Smooth muscle cell (in vitro differentiated cells): ENCODE measurements at regions not wholly inside any gene's neighbourhood (a gene's known extent, or its start where the extent isn't known, plus 50 kb on each side); places are given as distances from the start of the nearest gene placed in this dataset.

Experiments
- DNase-seq: peaks from one replicate; lab custom pipeline; 2025; ENCODE audit not compliant: unreplicated experiment; lab: John Stamatoyannopoulos, UW
- H2AFZ ChIP-seq: fragments of 200-600 bp; sonication (generic); 2 replicates; pipeline ENCODE4 v1.6.0; 2016; ENCODE audit warnings: antibody characterized with exemption, low read depth, mild to moderate bottlenecking
- H3F3A ChIP-seq: fragments of 200-600 bp; sonication (generic); 2 replicates; pipeline ENCODE4 v1.6.0; 2017; ENCODE audit warnings: antibody characterized with exemption, low read depth
- H3K27ac ChIP-seq: fragments of 200-600 bp; sonication (generic); 2 replicates; pipeline ENCODE4 v1.5.1; 2016; ENCODE audit warnings: low read depth, mild to moderate bottlenecking
- H3K27me3 ChIP-seq: fragments of 200-600 bp; sonication (generic); 2 replicates; pipeline ENCODE4 v1.6.1; 2016; ENCODE audit warnings: low read depth, mild to moderate bottlenecking
- H3K36me3 ChIP-seq: fragments of 200-600 bp; sonication (generic); 2 replicates; pipeline ENCODE4 v1.5.1; 2016; ENCODE audit warnings: low read depth
- H3K4me1 ChIP-seq: fragments of 200-600 bp; sonication (generic); 2 replicates; pipeline ENCODE4 v1.5.1; 2016; ENCODE audit warnings: low read depth
- H3K4me2 ChIP-seq: fragments of 200-600 bp; sonication (generic); 2 replicates; pipeline ENCODE4 v1.6.0; 2016; ENCODE audit warnings: mild to moderate bottlenecking
- H3K4me3 ChIP-seq: fragments of 200-600 bp; sonication (generic); 2 replicates; pipeline ENCODE4 v1.5.1; 2016; ENCODE audit warnings: mild to moderate bottlenecking
- H3K79me2 ChIP-seq: fragments of 200-600 bp; sonication (generic); 2 replicates; pipeline ENCODE4 v1.6.0; 2016; ENCODE audit warnings: low read depth, mild to moderate bottlenecking
- H3K9ac ChIP-seq: fragments of 200-600 bp; sonication (generic); 2 replicates; pipeline ENCODE4 v1.6.0; 2016; ENCODE audit warnings: low read depth
- H3K9me3 ChIP-seq: fragments of 200-600 bp; sonication (generic); replicated peaks from 2 replicates; pipeline ENCODE4 v1.5.1; 2016; ENCODE audit warnings: low read depth
- H4K20me1 ChIP-seq: fragments of 200-600 bp; sonication (generic); 2 replicates; pipeline ENCODE4 v1.6.0; 2016; ENCODE audit warnings: low read depth
- CTCF ChIP-seq: fragments of 200-600 bp; sonication (generic); IDR thresholded peaks from 2 replicates; pipeline ENCODE4 v1.5.1; 2017; ENCODE audit warnings: borderline replicate concordance, mild to moderate bottlenecking, antibody characterized with exemption; ENCODE audit not compliant: insufficient read depth, poor library complexity, severe bottlenecking
- whole genome bisulfite sequencing: methylation state at CpG from one replicate; pipeline ENCODE4 v1.1.7; 2016; ENCODE audit warnings: low lambda C conversion rate; 5-methylcytosine and 5-hydroxymethylcytosine counted together

- Histone ChIP-seq H3K4me2 (no peak overlapping the region), H3K27me3 (no peaks in the 10 kb centered on the region), H3K27ac (no peak overlapping the region), H3F3A (no peaks in the 10 kb centered on the region), H4K20me1 (no peaks in the 10 kb centered on the region), H3K4me3 (no peak overlapping the region), H3K79me2 (no peaks in the 10 kb centered on the region), H3K36me3 (no peaks in the 10 kb centered on the region), H3K4me1 (no peaks in the 10 kb centered on the region), H2AFZ (no peak overlapping the region), H3K9ac (no peak overlapping the region), H3K9me3 (no peaks in the 10 kb centered on the region)
- WGBS: 91% methylated on average over 1 of the region's 1 CpG
- DNase-seq: no peak
- no peak for TF ChIP-seq CTCF
These were observed 527.7 kb upstream of the CELF2 start for GRCh38 chr10:10489805-10490571.

GRCh38 chr10:10490581-10490980, 527.1 kb upstream of the CELF2 start:
- Histone ChIP-seq H3K9ac (no peak overlapping the region), H3K79me2 (no peaks in the 10 kb centered on the region), H3F3A (no peaks in the 10 kb centered on the region), H2AFZ (no peak overlapping the region), H3K27ac (no peak overlapping the region), H3K36me3 (no peaks in the 10 kb centered on the region), H3K4me1 (no peaks in the 10 kb centered on the region), H3K9me3 (no peaks in the 10 kb centered on the region), H3K4me3 (no peak overlapping the region), H4K20me1 (no peaks in the 10 kb centered on the region), H3K27me3 (no peaks in the 10 kb centered on the region), H3K4me2 (no peak overlapping the region)
- 40% methylated on average over 1 of the region's 1 CpG for WGBS
- no peak for DNase-seq
- TF ChIP-seq CTCF: no peak

- H3K79me2 ChIP-seq: no peaks in the 10 kb centered on the region
- no peaks in the 10 kb centered on the region for H3K4me1 ChIP-seq
- DNase-seq: no peak
- no peaks in the 10 kb centered on the region for H3K27me3 ChIP-seq
- no peak overlapping the region for H3K4me2 ChIP-seq
- no peak for TF ChIP-seq CTCF
- WGBS: 87% methylated on average over 3 of the region's 3 CpGs
- no peaks in the 10 kb centered on the region for H4K20me1 ChIP-seq
- H3K9ac ChIP-seq: no peak overlapping the region
- no peaks in the 10 kb centered on the region for H3K36me3 ChIP-seq
- H3F3A ChIP-seq: no peaks in the 10 kb centered on the region
- H2AFZ ChIP-seq: no peak overlapping the region
- H3K4me3 ChIP-seq: no peak overlapping the region
- no peak overlapping the region for H3K27ac ChIP-seq
- no peaks in the 10 kb centered on the region for H3K9me3 ChIP-seq
These were observed 525.3 kb upstream of the CELF2 start for GRCh38 chr10:10492420-10492819.

GRCh38 chr10:10493833-10494232, 523.8 kb upstream of the CELF2 start:
- Histone ChIP-seq H3K9ac (no peak overlapping the region), H3K9me3 (no peaks in the 10 kb centered on the region), H2AFZ (no peak overlapping the region), H3K27me3 (no peaks in the 10 kb centered on the region), H3K4me1 (no peaks in the 10 kb centered on the region), H4K20me1 (no peaks in the 10 kb centered on the region), H3K79me2 (no peaks in the 10 kb centered on the region), H3K4me3 (no peak overlapping the region), H3K4me2 (no peak overlapping the region), H3F3A (no peaks in the 10 kb centered on the region), H3K36me3 (no peaks in the 10 kb centered on the region), H3K27ac (no peak overlapping the region)
- no peak for DNase-seq
- 89% methylated on average over 4 of the region's 4 CpGs for WGBS
- no peak for TF ChIP-seq CTCF
